Mucosa of descending colon (tissue), 3 donors: ENCODE measurements at regions not wholly inside any gene's neighbourhood (a gene's known extent, or its start where the extent isn't known, plus 50 kb on each side); places are given as distances from the start of the nearest gene placed in this dataset.

Experiments
- ATAC-seq: fragments of 200-7000 bp; cut with Tn5 transposase; one replicate; pipeline ENCODE4 v1.9.1; 2020; ENCODE audit warnings: mild to moderate bottlenecking, moderate library complexity
- DNase-seq, 3 donors: peaks; one replicate each; pipeline ENCODE4 v3.0.0-alpha.2; 2020
- H3K36me3 ChIP-seq: fragments of 200-600 bp; one replicate; pipeline ENCODE4 v1.8.0; 2021; ENCODE audit warnings: low read depth, mild to moderate bottlenecking
- H3K4me1 ChIP-seq: fragments of 200-600 bp; one replicate; pipeline ENCODE4 v1.8.0; 2021; ENCODE audit warnings: low read depth, mild to moderate bottlenecking
- H3K4me3 ChIP-seq: fragments of 200-600 bp; one replicate; pipeline ENCODE4 v1.8.0; 2021; ENCODE audit warnings: mild to moderate bottlenecking
- H3K9me3 ChIP-seq: fragments of 200-600 bp; one replicate; pipeline ENCODE4 v1.8.0; 2021; ENCODE audit warnings: mild to moderate bottlenecking
- CTCF ChIP-seq: fragments of 200-600 bp; IDR thresholded peaks from one replicate; pipeline ENCODE4 v1.8.0; 2022; ENCODE audit warnings: antibody characterized with exemption, mild to moderate bottlenecking
- intact Hi-C, 2 donors: fragments of 100-400 bp; cut with DNase I in 1 of 2; cut with micrococcal nuclease in 1 of 2; formaldehyde crosslinking; loops; one replicate each; pipeline versions ENCODE4 v1.11.0 to v1.11.1; 2022; cut with DNase I, micrococcal nuclease
- donor health status: DM: no; HTN: no; CAD: no; lungs with moderate emphysema.
- donor health status: DM: no; HTN: no; CAD: no.
- donor health status: DM: no; HTN: yes; CAD: no.

- peak; percentile 74 for ATAC-seq
- intact Hi-C loops = no loop called here
Measured at GRCh38 chr17:77300016-77300686, 159.4 kb downstream of the SEC14L1 start.

DNA sequence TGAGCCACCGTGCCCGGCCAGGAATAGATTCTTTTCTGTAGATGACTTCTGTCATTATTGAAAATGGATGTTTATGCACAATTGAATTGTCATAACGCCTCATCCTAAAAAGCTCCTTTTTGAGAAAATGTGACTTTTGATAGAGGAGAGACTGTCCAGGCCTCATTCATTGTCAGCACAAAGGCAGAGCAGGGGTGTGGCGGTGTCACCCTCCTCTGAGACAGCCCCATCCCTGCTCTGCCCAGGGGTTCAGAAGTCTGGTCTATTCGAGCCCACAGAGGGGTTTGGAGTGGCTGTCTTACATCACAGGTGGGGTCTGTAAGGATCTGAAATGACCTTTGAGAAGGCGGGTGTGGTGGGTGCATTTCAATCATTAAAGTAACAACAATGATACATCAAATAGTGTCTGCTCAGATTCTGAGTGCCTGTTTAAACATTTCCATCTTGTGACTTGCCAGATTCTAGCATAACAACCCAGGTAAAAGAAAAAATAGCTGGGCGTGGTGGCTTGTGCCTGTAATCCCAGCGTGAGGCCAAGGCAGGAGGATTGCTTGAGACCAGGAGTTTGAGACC, 161.0 kb downstream of the SEC14L1 start:
- TF ChIP-seq CTCF = no peak
- no peak for ATAC-seq

More at GRCh38 chr17:77300016-77300686, 159.4 kb downstream of the SEC14L1 start:
- no peaks in the 10 kb centered on the region for H3K9me3 ChIP-seq
- no peak for TF ChIP-seq CTCF
- DNase-seq = peak in 1 of 3 donors; percentile 49
- H3K36me3 ChIP-seq = no peaks in the 10 kb centered on the region
- no peak overlapping the region for H3K4me3 ChIP-seq
- peaks cover 10% of the 10 kb centered on the region for H3K4me1 ChIP-seq

GRCh38 chr17:77302682-77303081, 161.9 kb downstream of the SEC14L1 start:
- intact Hi-C loops = no loop called here
- no peaks in the 10 kb centered on the region for H3K36me3 ChIP-seq

More for the DNA sequence above, 161.0 kb downstream of the SEC14L1 start:
- Histone ChIP-seq H3K9me3 (no peaks in the 10 kb centered on the region), H3K4me3 (no peak overlapping the region), H3K36me3 (no peaks in the 10 kb centered on the region), H3K4me1 (peaks cover 23% of the 10 kb centered on the region)
- no peak for DNase-seq
- intact Hi-C loops = no loop called here

GRCh38 chr17:77303620-77304019, 162.9 kb downstream of the SEC14L1 start:
- ATAC-seq (no peak), DNase-seq (no peak)
- Histone ChIP-seq H3K36me3 (no peaks in the 10 kb centered on the region), H3K9me3 (no peaks in the 10 kb centered on the region), H3K4me1 (peaks cover 28% of the 10 kb centered on the region), H3K4me3 (no peak overlapping the region)
- TF ChIP-seq CTCF = no peak
- intact Hi-C loops = no loop called here

More at GRCh38 chr17:77302682-77303081, 161.9 kb downstream of the SEC14L1 start:
- Histone ChIP-seq H3K4me3 (no peak overlapping the region), H3K4me1 (peaks cover 28% of the 10 kb centered on the region), H3K9me3 (no peaks in the 10 kb centered on the region)
- DNase-seq (no peak), ATAC-seq (no peak)
- TF ChIP-seq CTCF = no peak

DNA sequence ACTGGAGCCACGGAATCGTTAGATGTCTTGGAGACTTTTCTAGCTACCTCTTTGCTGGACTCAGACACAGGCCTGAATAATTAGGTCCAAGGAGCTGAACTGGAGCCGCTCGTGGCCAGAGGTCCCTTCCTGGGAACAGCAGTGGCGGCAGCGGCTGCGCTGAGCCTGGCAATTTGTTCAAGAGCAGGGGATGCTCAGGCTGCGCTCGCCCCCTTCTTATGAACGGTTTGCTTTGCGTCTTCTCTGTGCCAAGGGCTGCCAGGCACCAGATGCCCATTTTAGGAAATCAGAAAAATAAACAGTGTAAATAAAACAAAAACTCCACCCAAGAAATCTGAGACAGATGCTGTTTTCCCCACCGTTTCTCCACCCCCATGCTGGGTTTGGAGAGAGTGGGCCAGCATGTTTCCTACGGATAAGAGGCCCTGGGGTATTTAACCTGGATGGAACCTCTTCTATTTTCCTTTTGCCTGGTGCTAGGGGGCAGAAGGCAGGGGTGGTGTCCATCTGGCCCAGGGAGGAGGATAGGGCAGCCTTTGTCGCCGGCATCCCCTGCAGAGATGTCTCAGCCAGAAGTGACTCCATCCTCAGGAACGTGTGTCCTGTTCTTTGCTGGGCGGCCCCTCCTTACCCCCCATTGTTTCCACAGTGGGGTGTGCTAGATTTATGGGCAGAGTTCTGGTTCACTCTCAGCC, 163.4 kb downstream of the SEC14L1 start:
- DNase-seq (no peak), ATAC-seq (no peak)
- no peak for TF ChIP-seq CTCF
- Histone ChIP-seq H3K9me3 (no peaks in the 10 kb centered on the region), H3K4me3 (no peak overlapping the region), H3K36me3 (no peaks in the 10 kb centered on the region), H3K4me1 (peaks cover 26% of the 10 kb centered on the region)
- intact Hi-C loops = no loop called here
